OCI-LY3 (cell line): ENCODE measurements at regions not wholly inside any gene's neighbourhood (a gene's known extent, or its start where the extent isn't known, plus 50 kb on each side); places are given as distances from the start of the nearest gene placed in this dataset.

Source experiments
- CTCF ChIP-seq: fragments of 200-600, 300-600 bp; sonication (generic); IDR thresholded peaks from 2 replicates; pipeline ENCODE4 v1.5.1; 2014; ENCODE audit warnings: antibody characterized with exemption, low read length, low read depth
- EZH2phosphoT487 ChIP-seq: fragments of 200-600 bp; shearing (Covaris generic); IDR thresholded peaks from 2 replicates; pipeline ENCODE4 v1.6.1; 2018; ENCODE audit warnings: antibody characterized with exemption, mixed run types, low read depth

- TF ChIP-seq CTCF (no peak), EZH2phosphoT487 (no peak)
Measured at GRCh38 chr6:142009647-142010046, 123.1 kb upstream of the GJE1 start.
